Heart left ventricle (tissue), 16 donors: ENCODE measurements at regions not wholly inside any gene's neighbourhood (a gene's known extent, or its start where the extent isn't known, plus 50 kb on each side); places are given as distances from the start of the nearest gene placed in this dataset.
A peak's percentile ranks its signal among the peaks of the same experiment; 100 is the strongest.

Source experiments
- ATAC-seq, 4 donors: fragments of 200-7000 bp; cut with Tn5 transposase; one replicate each; pipeline ENCODE4 v1.9.1; 2020 to 2022; ENCODE audit warnings: moderate library complexity in 4 of 4, mild to moderate bottlenecking in 3 of 4, moderate number of reproducible peaks in 1 of 4
- DNase-seq, 5 donors: peaks; one replicate each; pipeline ENCODE4 v3.0.0-alpha.2; 2020
- H3K27ac ChIP-seq, 12 donors: fragments of 200-600 bp; sonication (generic) in 4 of 12; one replicate each; pipeline versions ENCODE4 v1.5.0 to v1.8.0; 2016 to 2022; ENCODE audit warnings: mild to moderate bottlenecking in 2 of 12
- H3K27me3 ChIP-seq, 9 donors: fragments of 200-600 bp; sonication (generic) in 2 of 9; one replicate each; pipeline versions ENCODE4 v1.5.1 to v1.8.0; 2016 to 2022; ENCODE audit warnings: mild to moderate bottlenecking in 3 of 9
- H3K36me3 ChIP-seq, 9 donors: fragments of 200-600 bp; sonication (generic) in 2 of 9; one replicate each; pipeline versions ENCODE4 v1.5.0 to v1.8.0; 2018 to 2022; ENCODE audit warnings: mild to moderate bottlenecking in 2 of 9
- H3K4me1 ChIP-seq, 12 donors: fragments of 200-600 bp; sonication (generic) in 4 of 12; one replicate each; pipeline versions ENCODE4 v1.5.0 to v1.8.0; 2016 to 2022; ENCODE audit warnings: mild to moderate bottlenecking in 3 of 12
- H3K4me3 ChIP-seq, 12 donors: fragments of 200-600 bp; sonication (generic) in 4 of 12; one replicate each; pipeline versions ENCODE4 v1.5.0 to v1.8.0; 2017 to 2022; ENCODE audit warnings: mild to moderate bottlenecking in 9 of 12, moderate library complexity in 4 of 12
- H3K9me3 ChIP-seq, 12 donors: fragments of 200-600 bp; sonication (generic) in 4 of 12; one replicate each; pipeline versions ENCODE4 v1.5.0 to v1.8.0; 2016 to 2022; ENCODE audit warnings: mild to moderate bottlenecking in 1 of 12
- POLR2A ChIP-seq, 2 donors: fragments of 450-650 bp; IDR thresholded peaks; one replicate each; pipeline ENCODE4 v1.6.1; 2017; ENCODE audit warnings: antibody characterized with exemption in 2 of 2, mild to moderate bottlenecking in 2 of 2, moderate library complexity in 2 of 2
- WGBS, 4 donors: extraction: QIAGEN DNeasy Blood & Tissue Kit in 2 of 4; methylation state at CpG; one replicate each; pipeline versions ENCODE4 v1.1.5 to v1.1.7; 2013 to 2018; 5-methylcytosine and 5-hydroxymethylcytosine counted together
- intact Hi-C, 10 donors: fragments of 100-400 bp; cut with DNase I; formaldehyde crosslinking; loops; one replicate each; pipeline versions ENCODE4 v1.11.1 to v1.14.2; 2022
- TF ChIP-seq, protein P1 (sequence below), 12 donors: fragments of 200-600 bp; sonication (generic) in 4 of 12; IDR thresholded peaks; one replicate each; pipeline versions ENCODE4 v1.5.0 to v1.8.0; 2018 to 2022; ENCODE audit warnings: antibody characterized with exemption in 12 of 12, mild to moderate bottlenecking in 5 of 12
- donor health status: ischemic (EF 13 %, LVEDD 7.1; RV severe dilation, severe dysfunction).
- donor health status: healthy with polysubstance abuse.
- donor health status: DM: no; HTN: yes; CAD: no.
- donor health status: DM: no; HTN: no; CAD: no.
- donor health status: ischemic (EF 25% LVEDD 6.9; RV normal size, moderate dysfunction).
- donor health status: ischemic (EF 25% LVEDD 5.7; RV mildly dilated, moderate dysfunction).
- donor health status: healthy.
- donor health status: DM: yes; HTN: yes; CAD: no.
- donor health status: ischemic (EF 35%, LVEDD 5.7; RV mildly dilated, moderate dysfunction).
- donor health status: nonischemic (EF 11% LVEDD 7.7; RV severe dilation, severe dysfunction).
- donor health status: DM: yes; HTN: yes; CAD: no.
- donor health status: PGD.
- donor health status: ischemic (EF 29% LVEDD 5.4; RV normal size, mild dysfunction).
- donor health status: nonischemic (EF 23%, LVEDD 6.1; RV moderate dilation, normal function).

DNA sequence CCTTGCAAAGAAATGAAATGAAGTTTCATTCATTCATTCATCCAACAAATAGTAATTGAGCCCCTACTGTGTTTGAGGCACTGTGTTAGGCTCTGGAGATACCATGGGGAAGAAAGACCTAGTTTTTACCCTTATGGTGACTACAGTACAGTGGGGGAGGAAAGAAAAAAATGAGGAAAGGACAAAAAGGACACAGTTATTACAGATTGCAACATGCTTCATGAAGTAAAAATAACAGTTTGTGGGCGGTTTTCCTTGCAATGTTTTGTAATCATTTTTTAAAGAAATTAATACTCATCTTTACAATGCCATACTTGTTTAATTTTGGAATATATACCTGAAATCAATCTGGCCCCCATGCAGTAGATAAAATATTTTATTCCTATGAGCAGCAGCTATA is 120.3 kb downstream of the TM2D1 start:
- Histone ChIP-seq H3K27ac (peak overlapping the region in 1 of 12 donors; percentile 76), H3K4me1 (peaks cover 0 to 28% (median 0%) of the 10 kb centered on the region in 12 donors), H3K4me3 (no peak overlapping the region), H3K9me3 (no peaks in the 10 kb centered on the region), H3K36me3 (no peaks in the 10 kb centered on the region), H3K27me3 (no peaks in the 10 kb centered on the region)
- TF ChIP-seq, protein P1, sequence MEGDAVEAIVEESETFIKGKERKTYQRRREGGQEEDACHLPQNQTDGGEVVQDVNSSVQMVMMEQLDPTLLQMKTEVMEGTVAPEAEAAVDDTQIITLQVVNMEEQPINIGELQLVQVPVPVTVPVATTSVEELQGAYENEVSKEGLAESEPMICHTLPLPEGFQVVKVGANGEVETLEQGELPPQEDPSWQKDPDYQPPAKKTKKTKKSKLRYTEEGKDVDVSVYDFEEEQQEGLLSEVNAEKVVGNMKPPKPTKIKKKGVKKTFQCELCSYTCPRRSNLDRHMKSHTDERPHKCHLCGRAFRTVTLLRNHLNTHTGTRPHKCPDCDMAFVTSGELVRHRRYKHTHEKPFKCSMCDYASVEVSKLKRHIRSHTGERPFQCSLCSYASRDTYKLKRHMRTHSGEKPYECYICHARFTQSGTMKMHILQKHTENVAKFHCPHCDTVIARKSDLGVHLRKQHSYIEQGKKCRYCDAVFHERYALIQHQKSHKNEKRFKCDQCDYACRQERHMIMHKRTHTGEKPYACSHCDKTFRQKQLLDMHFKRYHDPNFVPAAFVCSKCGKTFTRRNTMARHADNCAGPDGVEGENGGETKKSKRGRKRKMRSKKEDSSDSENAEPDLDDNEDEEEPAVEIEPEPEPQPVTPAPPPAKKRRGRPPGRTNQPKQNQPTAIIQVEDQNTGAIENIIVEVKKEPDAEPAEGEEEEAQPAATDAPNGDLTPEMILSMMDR (IDR thresholded peaks at IDR 0.05): no peak
- TF ChIP-seq POLR2A (IDR thresholded peaks at IDR 0.05): no peak
- peak in 1 of 4 donors; percentile 28 for ATAC-seq
- 85 to 93% (median 89%) methylated on average over 1 of the region's 1 CpG for whole genome bisulfite sequencing, 4 donors
- intact Hi-C loops: loop anchor here in 1 of 10 donors (10.0 kb wide), 1 partner anchor 110 kb away; no protein-coding TSS in a partner anchor
- DNase-seq: no peak

DNA sequence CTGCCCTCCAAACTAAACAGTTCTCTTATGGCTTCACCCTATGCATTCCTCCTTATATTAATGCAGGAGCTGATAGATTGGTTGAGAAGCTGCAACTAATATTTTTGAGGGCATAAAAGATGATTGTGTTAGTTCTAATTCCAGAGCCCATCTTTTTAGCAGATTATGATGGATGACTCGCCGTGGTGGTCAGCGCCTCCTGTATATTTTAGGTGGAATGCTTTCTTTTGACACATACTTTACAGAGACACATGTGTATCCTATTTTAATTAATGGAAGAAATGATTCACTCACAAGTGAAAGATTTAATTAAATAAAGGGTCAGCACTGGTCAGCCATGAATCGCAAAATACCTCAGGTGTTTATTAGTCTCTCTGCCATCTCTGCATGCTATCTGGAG is 120.7 kb downstream of the TM2D1 start:
- Histone ChIP-seq H3K9me3 (no peaks in the 10 kb centered on the region), H3K27me3 (no peaks in the 10 kb centered on the region), H3K4me1 (peaks cover 0 to 28% (median 0%) of the 10 kb centered on the region in 12 donors), H3K36me3 (no peaks in the 10 kb centered on the region), H3K4me3 (no peak overlapping the region), H3K27ac (no peak overlapping the region)
- 93 to 96% (median 95%) methylated on average over 4 of the region's 4 CpGs for WGBS, 4 donors
- DNase-seq (no peak), ATAC-seq (no peak)
- TF ChIP-seq, protein P1 (IDR thresholded peaks at IDR 0.05): no peak
- TF ChIP-seq POLR2A (IDR thresholded peaks at IDR 0.05): no peak
- intact Hi-C loops: loop anchor here in 1 of 10 donors (10.0 kb wide), 1 partner anchor 109 kb away; no protein-coding TSS in a partner anchor

DNA sequence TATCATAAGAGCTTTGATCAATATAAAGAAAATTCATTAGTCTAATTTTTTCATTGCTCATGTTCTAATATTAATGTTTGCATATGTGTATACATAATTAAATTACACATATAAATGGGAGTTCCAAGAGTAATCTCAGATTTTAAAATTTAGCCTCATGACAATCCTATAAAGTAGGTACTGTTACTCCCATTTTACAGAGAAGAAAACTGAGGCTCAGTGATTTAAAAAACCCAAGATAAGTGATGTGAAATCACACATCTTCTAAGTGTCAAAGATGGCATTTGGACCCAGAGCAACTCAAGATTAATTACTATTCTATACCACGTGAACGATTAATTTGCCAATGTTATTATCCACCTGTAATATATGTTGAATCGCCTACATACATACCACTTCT is 122.3 kb downstream of the TM2D1 start:
- DNase-seq (no peak), ATAC-seq (no peak)
- Histone ChIP-seq H3K27me3 (no peaks in the 10 kb centered on the region), H3K4me3 (no peak overlapping the region), H3K9me3 (peaks cover 0 to 4% (median 0%) of the 10 kb centered on the region in 12 donors), H3K4me1 (peaks cover 0 to 28% (median 0%) of the 10 kb centered on the region in 12 donors), H3K27ac (no peak overlapping the region), H3K36me3 (no peaks in the 10 kb centered on the region)
- intact Hi-C loops: loop anchor here in 1 of 10 donors (10.0 kb wide), 1 partner anchor 108 kb away; no protein-coding TSS in a partner anchor
- TF ChIP-seq, protein P1 (IDR thresholded peaks at IDR 0.05): no peak
- TF ChIP-seq POLR2A (IDR thresholded peaks at IDR 0.05): no peak
- WGBS, 4 donors: 64 to 96% (median 90%) methylated on average over 3 of the region's 3 CpGs

DNA sequence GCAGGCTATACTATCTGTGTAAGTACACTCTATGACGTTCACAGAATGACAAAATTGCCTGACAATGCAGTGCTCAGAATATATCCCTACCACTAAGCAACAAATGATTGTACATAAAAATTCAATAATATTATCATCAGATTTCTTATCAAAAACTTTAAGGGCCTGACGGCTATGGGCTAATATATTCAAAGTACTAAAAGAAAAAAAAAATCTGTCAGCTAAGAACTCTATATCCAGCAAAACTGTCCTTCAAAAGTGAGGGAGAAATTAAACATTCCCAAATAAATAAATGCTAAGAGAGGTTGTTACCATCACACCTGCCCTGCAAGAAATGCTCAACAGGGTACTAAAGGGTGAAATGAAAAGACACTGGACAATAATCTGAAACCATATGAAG is 127.3 kb downstream of the TM2D1 start:
- DNase-seq (no peak), ATAC-seq (no peak)
- intact Hi-C loops: no loop called here
- Histone ChIP-seq H3K36me3 (no peaks in the 10 kb centered on the region), H3K4me3 (no peak overlapping the region), H3K4me1 (no peaks in the 10 kb centered on the region), H3K27ac (no peak overlapping the region), H3K27me3 (no peaks in the 10 kb centered on the region), H3K9me3 (peaks cover 0 to 12% (median 3%) of the 10 kb centered on the region in 12 donors)
- TF ChIP-seq, protein P1 (IDR thresholded peaks at IDR 0.05): no peak
- 92 to 98% (median 96%) methylated on average over 2 of the region's 2 CpGs for WGBS, 4 donors
